ENCODE measurements at regions not wholly inside any gene's neighbourhood (a gene's known extent, or its start where the extent isn't known, plus 50 kb on each side); places are given as distances from the start of the nearest gene placed in this dataset.
A peak's percentile ranks its signal among the peaks of the same experiment; 100 is the strongest.

DNA sequence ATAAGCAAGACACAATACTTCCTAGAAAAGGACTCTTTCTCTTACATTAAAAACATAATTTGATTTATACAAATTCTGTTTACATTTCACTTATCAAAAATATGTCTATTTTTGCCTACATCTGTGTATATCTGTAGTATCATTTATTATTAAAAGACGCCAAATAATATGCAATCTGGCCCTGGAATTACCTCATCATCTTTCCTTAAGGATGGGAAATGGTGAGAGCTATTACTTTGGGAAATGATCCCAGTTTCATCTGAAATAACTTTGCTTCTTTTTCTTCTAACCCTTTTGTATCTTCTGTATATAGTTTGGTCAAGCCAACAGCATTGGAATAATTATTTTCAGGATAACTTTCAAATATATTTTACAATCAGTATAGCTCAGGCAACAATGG is 85.0 kb downstream of the FAS start:
- DNase-seq (no peak), FAIRE-seq (no peak)
- TF ChIP-seq, protein P1, sequence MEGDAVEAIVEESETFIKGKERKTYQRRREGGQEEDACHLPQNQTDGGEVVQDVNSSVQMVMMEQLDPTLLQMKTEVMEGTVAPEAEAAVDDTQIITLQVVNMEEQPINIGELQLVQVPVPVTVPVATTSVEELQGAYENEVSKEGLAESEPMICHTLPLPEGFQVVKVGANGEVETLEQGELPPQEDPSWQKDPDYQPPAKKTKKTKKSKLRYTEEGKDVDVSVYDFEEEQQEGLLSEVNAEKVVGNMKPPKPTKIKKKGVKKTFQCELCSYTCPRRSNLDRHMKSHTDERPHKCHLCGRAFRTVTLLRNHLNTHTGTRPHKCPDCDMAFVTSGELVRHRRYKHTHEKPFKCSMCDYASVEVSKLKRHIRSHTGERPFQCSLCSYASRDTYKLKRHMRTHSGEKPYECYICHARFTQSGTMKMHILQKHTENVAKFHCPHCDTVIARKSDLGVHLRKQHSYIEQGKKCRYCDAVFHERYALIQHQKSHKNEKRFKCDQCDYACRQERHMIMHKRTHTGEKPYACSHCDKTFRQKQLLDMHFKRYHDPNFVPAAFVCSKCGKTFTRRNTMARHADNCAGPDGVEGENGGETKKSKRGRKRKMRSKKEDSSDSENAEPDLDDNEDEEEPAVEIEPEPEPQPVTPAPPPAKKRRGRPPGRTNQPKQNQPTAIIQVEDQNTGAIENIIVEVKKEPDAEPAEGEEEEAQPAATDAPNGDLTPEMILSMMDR (IDR thresholded peaks at IDR 0.05; ENCODE audit: borderline replicate concordance, extremely low read depth, insufficient read depth), result no peak
- Histone ChIP-seq H3K27ac (ENCODE audit: low read depth in 2 of 2, low read length in 2 of 2) (no peak overlapping the region), H3K36me3 (ENCODE audit: control insufficient read depth in 2 of 3, insufficient read depth in 3 of 3, low read length in 3 of 3) (no peaks in the 10 kb centered on the region), H3K4me1 (ENCODE audit: control insufficient read depth in 2 of 3, insufficient read depth in 2 of 3, low read depth in 1 of 3, low read length in 3 of 3) (no peaks in the 10 kb centered on the region), H3K9me3 (ENCODE audit: control insufficient read depth in 2 of 3, insufficient read depth in 1 of 3, low read length in 3 of 3) (no peaks in the 10 kb centered on the region), H3K4me3 (ENCODE audit: low read length in 3 of 3) (no peak overlapping the region), H3K9ac (ENCODE audit: low read length in 3 of 3) (no peak overlapping the region), H3K27me3 (ENCODE audit: control insufficient read depth, insufficient read depth, low read length) (no peaks in the 10 kb centered on the region)
- intact Hi-C loops (cut with DNase I), result no loop called here

DNA sequence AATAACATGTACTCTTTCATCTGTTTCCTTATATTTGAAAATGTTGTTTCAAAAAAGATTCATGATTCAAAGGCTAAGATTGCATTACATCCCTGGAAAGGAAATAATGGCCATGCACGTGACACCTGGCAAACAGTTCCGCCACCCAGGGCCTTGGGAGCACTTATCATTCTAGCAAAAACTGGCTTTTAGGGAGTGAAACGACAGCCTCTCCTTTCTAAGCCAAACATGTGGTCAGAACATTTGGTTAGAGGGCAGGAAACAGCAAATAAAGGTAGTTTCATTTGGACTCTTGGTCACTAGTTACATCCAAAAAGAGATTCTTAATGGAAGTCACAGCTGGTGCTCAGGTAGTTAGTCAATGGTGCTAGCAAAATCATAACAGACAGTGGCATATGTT is 83.5 kb downstream of the FAS start:
- no peaks in the 10 kb centered on the region for H3K36me3 ChIP-seq (ENCODE audit: control insufficient read depth in 2 of 3, insufficient read depth in 3 of 3, low read length in 3 of 3)
- intact Hi-C loops (cut with DNase I), result no loop called here
- peak in 4 of 5 donors; percentile 18 to 85 (median 43) for DNase-seq
- H3K27me3 ChIP-seq (ENCODE audit: control insufficient read depth, insufficient read depth, low read length), result no peaks in the 10 kb centered on the region
- H3K27ac ChIP-seq (ENCODE audit: low read depth in 2 of 2, low read length in 2 of 2), result no peak overlapping the region
- H3K9ac ChIP-seq (ENCODE audit: low read length in 3 of 3), result no peak overlapping the region
- FAIRE-seq, result no peak
- TF ChIP-seq, protein P1 (IDR thresholded peaks at IDR 0.05; ENCODE audit: borderline replicate concordance, extremely low read depth, insufficient read depth), result no peak
- H3K4me3 ChIP-seq (ENCODE audit: low read length in 3 of 3), result no peak overlapping the region
- H3K9me3 ChIP-seq (ENCODE audit: control insufficient read depth in 2 of 3, insufficient read depth in 1 of 3, low read length in 3 of 3), result no peaks in the 10 kb centered on the region
- no peaks in the 10 kb centered on the region for H3K4me1 ChIP-seq (ENCODE audit: control insufficient read depth in 2 of 3, insufficient read depth in 2 of 3, low read depth in 1 of 3, low read length in 3 of 3)

DNA sequence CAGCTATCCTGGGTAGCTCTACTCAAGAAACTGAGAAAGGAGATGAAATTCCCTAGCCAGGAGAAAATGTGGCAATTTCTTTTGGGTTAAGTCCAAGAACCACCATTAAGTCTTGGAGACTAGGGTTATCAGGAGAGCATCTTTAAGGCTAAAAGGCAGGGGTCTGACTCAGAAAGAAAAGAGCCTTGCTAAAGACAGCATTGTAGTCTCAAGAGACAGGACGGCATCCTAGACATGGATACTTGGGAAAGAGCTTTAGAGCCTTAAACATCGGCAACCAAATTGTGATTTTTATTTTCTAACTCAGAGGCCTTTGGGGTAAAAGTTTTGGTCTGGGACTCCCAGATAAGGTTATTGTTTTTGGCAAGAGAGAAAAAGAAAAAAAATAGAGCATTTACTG is 83.1 kb downstream of the FAS start:
- Histone ChIP-seq H3K4me3 (ENCODE audit: low read length in 3 of 3) (no peak overlapping the region), H3K27me3 (ENCODE audit: control insufficient read depth, insufficient read depth, low read length) (no peaks in the 10 kb centered on the region), H3K27ac (ENCODE audit: low read depth in 2 of 2, low read length in 2 of 2) (no peak overlapping the region), H3K9me3 (ENCODE audit: control insufficient read depth in 2 of 3, insufficient read depth in 1 of 3, low read length in 3 of 3) (no peaks in the 10 kb centered on the region), H3K36me3 (ENCODE audit: control insufficient read depth in 2 of 3, insufficient read depth in 3 of 3, low read length in 3 of 3) (no peaks in the 10 kb centered on the region), H3K4me1 (ENCODE audit: control insufficient read depth in 2 of 3, insufficient read depth in 2 of 3, low read depth in 1 of 3, low read length in 3 of 3) (no peaks in the 10 kb centered on the region), H3K9ac (ENCODE audit: low read length in 3 of 3) (no peak overlapping the region)
- intact Hi-C loops (cut with DNase I), result no loop called here
- FAIRE-seq, result no peak
- TF ChIP-seq, protein P1 (IDR thresholded peaks at IDR 0.05; ENCODE audit: borderline replicate concordance, extremely low read depth, insufficient read depth), result no peak
- no peak for DNase-seq

DNA sequence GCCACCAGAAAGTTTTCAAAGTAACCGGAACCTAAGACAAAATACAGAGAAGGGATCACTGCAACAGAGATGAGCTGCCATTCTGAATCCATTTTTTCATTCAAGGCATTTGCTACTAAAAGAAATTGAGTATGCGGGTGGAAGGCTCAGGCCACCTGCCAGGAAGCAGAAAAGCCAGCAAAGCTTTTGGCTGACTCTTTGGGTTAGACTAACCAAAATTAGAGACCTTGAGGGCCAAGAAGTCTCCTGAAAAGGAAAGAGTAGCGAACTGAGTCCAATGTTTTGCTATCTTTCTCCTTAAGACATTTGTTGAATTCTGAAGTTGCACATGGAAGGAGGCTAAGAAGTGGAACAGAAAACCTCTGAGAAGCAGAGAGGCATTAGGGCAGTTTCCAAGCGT is 79.0 kb downstream of the FAS start:
- DNase-seq (no peak), FAIRE-seq (no peak)
- intact Hi-C loops (cut with DNase I), result no loop called here
- H3K27me3 ChIP-seq (ENCODE audit: control insufficient read depth, insufficient read depth, low read length), result no peaks in the 10 kb centered on the region
- H3K27ac ChIP-seq (ENCODE audit: low read depth in 2 of 2, low read length in 2 of 2), result no peak overlapping the region
- H3K9ac ChIP-seq (ENCODE audit: low read length in 3 of 3), result no peak overlapping the region
- no peaks in the 10 kb centered on the region for H3K9me3 ChIP-seq (ENCODE audit: control insufficient read depth in 2 of 3, insufficient read depth in 1 of 3, low read length in 3 of 3)
- no peak overlapping the region for H3K4me3 ChIP-seq (ENCODE audit: low read length in 3 of 3)
- TF ChIP-seq, protein P1 (IDR thresholded peaks at IDR 0.05; ENCODE audit: borderline replicate concordance, extremely low read depth, insufficient read depth), result no peak
- no peaks in the 10 kb centered on the region for H3K4me1 ChIP-seq (ENCODE audit: control insufficient read depth in 2 of 3, insufficient read depth in 2 of 3, low read depth in 1 of 3, low read length in 3 of 3)
- H3K36me3 ChIP-seq (ENCODE audit: control insufficient read depth in 2 of 3, insufficient read depth in 3 of 3, low read length in 3 of 3), result no peaks in the 10 kb centered on the region
